Thyroid gland (tissue), 4 donors: ENCODE measurements at regions not wholly inside any gene's neighbourhood (a gene's known extent, or its start where the extent isn't known, plus 50 kb on each side); places are given as distances from the start of the nearest gene placed in this dataset.

Experiments used
- POLR2A ChIP-seq, 2 donors: fragments of 450-650 bp; IDR thresholded peaks; one replicate each; pipeline ENCODE4 v1.6.1; 2017; ENCODE audit warnings: antibody characterized with exemption in 2 of 2, mild to moderate bottlenecking in 2 of 2, moderate library complexity in 1 of 2
- TF ChIP-seq, protein P1 (sequence below), 6 experiments: fragments of 200-600 bp in 3 of 6; fragments of 450-650 bp in 3 of 6; sonication (generic) in 3 of 6; IDR thresholded peaks; one replicate each; pipeline ENCODE4 v1.5.1; 2016 to 2019; ENCODE audit warnings: antibody characterized with exemption in 6 of 6, mild to moderate bottlenecking in 2 of 6, inconsistent platforms in 1 of 6, moderate library complexity in 1 of 6

DNA sequence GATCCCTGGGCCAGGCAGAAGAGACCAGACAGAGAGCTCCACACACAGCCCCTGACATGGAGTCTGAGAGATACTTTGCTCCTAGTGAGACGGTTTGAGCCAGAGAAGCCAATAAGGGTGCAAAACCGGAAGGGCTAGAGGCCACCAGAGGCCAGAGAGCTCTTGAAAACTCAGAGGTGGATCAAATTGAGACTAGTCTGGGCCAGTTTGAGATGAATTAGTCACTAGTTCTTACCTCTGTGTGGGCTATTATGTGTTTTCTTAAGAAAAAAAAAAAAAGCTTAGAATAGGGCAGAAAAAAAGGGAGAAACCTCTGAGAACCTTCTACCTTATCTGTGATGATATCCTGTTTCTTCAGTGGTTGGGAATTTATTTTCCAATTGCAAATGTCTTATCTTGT lies 110.4 kb upstream of the EDNRA start:
- TF ChIP-seq, protein P1, sequence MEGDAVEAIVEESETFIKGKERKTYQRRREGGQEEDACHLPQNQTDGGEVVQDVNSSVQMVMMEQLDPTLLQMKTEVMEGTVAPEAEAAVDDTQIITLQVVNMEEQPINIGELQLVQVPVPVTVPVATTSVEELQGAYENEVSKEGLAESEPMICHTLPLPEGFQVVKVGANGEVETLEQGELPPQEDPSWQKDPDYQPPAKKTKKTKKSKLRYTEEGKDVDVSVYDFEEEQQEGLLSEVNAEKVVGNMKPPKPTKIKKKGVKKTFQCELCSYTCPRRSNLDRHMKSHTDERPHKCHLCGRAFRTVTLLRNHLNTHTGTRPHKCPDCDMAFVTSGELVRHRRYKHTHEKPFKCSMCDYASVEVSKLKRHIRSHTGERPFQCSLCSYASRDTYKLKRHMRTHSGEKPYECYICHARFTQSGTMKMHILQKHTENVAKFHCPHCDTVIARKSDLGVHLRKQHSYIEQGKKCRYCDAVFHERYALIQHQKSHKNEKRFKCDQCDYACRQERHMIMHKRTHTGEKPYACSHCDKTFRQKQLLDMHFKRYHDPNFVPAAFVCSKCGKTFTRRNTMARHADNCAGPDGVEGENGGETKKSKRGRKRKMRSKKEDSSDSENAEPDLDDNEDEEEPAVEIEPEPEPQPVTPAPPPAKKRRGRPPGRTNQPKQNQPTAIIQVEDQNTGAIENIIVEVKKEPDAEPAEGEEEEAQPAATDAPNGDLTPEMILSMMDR (IDR thresholded peaks at IDR 0.05), result no peak
- TF ChIP-seq POLR2A (IDR thresholded peaks at IDR 0.05), result no peak
